ENCODE measurements at regions not wholly inside any gene's neighbourhood (a gene's known extent, or its start where the extent isn't known, plus 50 kb on each side); places are given as distances from the start of the nearest gene placed in this dataset.

DNA sequence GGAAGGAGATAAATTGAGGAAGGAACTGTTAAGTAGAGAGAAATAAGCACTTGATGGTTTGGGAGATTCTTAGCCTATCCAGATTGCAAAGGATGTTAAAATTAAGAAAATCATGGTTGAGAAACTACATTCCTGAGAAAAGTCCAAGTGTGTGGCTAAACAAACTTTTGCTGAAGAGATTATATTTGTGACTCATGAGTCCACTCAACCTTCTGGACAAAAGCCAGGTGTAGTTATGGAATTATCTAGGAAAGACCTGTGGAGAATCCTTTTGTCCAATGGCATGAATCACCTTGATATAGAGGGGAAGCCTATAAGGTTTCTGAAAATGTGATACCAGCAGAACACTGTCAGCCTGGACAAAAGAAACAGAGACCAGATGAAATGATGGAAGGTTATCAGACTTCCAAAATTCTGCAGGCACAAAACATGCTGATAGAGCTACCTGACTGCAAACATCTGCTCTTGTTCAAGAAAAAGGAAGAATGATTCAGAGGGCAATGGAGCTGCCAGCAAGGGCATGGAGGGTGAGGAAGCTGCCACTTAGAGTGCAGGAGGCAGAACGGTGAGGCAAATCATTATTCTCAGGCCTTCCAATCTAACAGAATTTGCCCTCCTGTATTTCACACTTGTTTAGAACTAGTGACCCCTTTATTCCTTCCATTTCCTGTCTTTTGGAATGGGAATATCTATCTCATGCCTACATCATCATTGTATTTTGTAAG is 300.6 kb upstream of the PRMT6 start:
- no peak for DNase-seq (ENCODE audit: low spot score)

DNA sequence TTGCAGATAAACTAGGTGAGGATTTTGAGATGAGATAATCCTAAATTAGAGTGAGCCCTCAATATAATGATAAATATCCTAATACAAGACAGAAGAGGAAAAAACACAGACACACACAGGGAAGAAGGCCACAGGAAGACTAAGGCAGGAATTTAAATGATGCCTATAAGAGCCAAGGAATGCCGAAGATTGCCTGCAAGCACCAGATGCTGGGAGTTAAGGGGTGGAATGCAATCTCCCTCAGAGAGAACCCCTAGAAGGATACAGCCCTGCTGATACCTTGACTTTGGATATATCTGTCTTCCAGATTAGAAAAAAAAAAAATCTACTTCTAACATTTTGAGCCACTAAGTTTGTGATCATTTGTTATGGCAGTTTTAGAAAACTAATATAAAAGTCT is 299.7 kb upstream of the PRMT6 start:
- no peak for DNase-seq (ENCODE audit: low spot score)

GRCh38 chr1:106768077-106768476 is 288.4 kb upstream of the PRMT6 start:
- DNase-seq (ENCODE audit: low spot score) = no peak

GRCh38 chr1:106768501-106768900 is 288.0 kb upstream of the PRMT6 start:
- DNase-seq (ENCODE audit: low spot score) = no peak

DNA sequence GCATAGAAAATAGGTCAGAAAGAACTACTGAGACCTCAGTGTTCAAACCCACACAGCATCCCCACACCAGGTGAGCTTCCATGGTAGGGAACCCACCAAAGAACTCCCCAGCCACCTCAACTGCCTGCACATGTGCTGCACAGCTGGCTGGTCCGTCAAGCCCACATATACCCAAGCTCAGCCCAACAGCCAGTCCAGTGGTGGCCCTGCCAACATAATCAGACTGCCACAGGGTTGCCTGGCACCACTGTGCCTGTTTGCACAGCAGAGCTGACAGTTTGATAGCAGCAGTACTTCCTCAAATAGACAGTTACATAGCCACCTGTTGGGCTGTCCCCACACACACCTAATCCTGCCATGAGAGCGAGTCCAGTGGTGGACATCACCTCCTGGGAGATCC is 283.3 kb upstream of the PRMT6 start:
- DNase-seq (ENCODE audit: low spot score) = no peak

- DNase-seq (ENCODE audit: low spot score) = no peak
Observed at GRCh38 chr1:106780066-106780465, 276.4 kb upstream of the PRMT6 start.

DNA sequence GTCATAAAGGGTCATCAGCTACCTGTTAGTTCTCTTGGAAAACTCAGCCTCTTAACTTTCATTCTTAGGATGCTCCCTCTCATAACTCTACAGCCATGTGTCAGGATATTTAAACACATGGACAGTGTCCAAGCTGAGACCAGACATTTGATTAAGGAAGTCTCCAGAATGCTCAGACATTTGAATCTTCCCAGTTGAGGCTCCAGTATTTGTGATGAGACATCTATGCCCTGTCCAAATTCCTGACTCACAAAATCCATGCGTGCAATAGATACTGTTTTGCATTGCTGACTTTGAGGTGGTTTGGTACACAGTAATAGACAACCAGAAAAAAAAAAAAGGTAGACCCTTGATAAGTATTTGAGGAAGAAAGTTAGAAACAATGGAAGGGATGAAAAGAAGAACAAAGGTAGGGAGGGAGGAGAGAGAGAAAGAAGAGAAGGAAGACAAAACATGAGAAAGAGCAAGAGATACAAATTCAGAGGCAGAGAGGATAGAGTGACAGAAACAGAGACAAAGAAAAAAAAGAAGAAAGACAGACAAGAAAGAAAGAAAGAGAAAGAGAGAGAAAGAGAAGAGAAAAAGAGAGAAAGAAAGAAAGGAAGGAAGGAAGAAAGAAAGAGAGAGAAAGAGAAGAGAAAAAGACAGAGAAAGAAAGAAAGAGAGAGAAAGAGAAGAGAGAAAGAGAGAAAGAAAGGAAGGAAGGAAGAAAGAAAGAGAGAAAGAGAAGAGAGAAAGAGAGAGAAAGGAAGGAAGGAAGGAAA is 275.5 kb upstream of the PRMT6 start:
- DNase-seq (ENCODE audit: low spot score) = no peak

DNA sequence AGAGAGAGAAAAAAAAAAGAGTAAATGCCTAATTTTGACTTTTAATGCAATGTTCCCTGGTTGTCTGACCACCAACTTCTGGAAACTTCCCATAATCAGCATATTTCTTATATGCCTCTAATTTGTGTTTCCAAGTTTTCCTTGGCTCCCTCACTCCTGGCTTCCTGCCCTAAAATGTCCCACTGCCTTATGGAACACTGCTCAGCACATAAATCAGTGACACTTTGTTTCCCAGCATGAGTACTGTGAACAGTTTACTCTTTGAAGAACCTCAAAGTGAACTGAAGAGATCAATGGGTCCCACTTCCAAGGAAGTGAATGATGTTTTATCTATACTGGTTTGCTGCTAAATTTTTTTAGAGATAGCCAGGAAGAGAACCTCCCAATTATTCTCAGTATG is 271.3 kb upstream of the PRMT6 start:
- no peak for DNase-seq (ENCODE audit: low spot score)

GRCh38 chr1:106787520-106787919 is 269.0 kb upstream of the PRMT6 start:
- no peak for DNase-seq (ENCODE audit: low spot score)

DNA sequence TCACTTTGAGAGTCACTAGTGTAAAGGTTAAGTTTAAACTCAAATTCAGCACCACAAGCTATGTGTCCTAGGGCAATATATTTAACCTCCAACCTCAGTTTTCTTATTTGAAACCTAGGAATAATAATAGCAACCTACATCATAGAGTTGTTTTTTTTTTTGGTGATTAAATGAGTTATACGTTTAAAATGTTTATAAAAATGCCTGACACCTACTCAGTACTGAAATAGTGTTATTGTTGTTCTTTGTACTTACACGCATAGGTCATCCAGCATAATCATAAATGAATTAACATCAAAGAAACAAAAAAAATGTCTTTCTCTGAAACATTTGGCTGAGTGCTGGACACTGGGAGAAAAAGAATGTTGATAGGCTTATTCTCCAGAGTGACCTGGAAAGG is 266.8 kb upstream of the PRMT6 start:
- DNase-seq (ENCODE audit: low spot score) = no peak

- DNase-seq (ENCODE audit: low spot score) = no peak
Observed at GRCh38 chr1:106791041-106791440, 265.4 kb upstream of the PRMT6 start.

DNA sequence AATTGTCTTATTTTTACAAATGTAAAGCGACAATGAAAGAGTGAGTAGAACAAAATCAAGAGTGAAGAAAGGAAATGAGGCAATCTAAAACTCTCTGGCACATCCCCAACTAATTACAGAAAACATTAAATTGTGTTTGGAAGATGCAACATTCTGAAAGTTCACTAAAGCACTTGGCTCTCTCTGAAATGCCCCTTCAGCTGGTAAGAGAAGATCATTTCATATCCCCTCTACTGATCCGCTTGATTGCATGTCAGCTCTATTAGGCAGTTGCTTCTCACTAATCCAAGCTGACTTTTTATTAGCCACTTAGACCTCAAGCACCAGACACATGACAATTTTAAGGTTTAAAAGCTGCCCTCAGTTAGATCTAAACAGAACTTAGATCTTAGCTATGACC is 262.8 kb upstream of the PRMT6 start:
- DNase-seq (ENCODE audit: low spot score) = no peak

DNA sequence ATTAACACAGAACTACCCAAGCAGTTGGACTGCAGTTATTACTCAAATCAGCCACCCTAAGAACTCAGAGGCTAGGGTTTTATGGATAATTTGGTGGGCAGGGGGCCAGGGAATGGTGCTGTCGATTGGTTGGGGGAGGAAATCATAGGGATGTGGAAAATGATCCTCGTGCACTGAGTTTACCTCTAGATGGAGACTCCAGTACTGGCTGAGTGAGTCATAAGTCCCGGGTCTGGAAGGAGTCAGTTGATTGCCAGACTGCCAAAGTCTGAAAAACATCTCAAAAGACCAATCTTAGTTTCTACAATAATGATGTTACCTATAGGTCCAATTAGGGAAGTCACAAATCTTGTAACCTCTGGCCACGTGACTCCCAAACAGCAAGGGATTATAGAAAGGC is 257.5 kb upstream of the PRMT6 start:
- no peak for DNase-seq (ENCODE audit: low spot score)

DNA sequence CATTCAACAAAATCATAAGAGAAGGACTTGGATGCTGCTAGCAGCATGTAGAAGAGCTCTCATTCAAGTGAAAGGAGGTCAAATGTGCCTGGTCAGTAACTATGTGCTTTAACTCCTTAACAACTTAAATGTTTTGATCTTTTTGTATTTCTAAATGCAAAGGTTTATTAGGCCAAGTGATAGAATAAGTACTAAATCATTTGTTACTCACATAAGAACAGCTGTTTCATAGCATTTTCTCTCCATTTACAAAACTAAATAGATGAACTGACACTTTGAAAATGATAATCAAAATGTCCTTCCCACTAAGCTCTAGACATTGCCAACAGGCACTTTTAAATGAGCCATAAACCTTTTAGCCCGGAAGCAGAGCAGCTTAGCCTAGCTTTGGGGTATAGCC is 254.3 kb upstream of the PRMT6 start:
- DNase-seq (ENCODE audit: low spot score) = no peak

- DNase-seq (ENCODE audit: low spot score) = no peak
Observed at GRCh38 chr1:106814418-106814817, 242.1 kb upstream of the PRMT6 start.

DNA sequence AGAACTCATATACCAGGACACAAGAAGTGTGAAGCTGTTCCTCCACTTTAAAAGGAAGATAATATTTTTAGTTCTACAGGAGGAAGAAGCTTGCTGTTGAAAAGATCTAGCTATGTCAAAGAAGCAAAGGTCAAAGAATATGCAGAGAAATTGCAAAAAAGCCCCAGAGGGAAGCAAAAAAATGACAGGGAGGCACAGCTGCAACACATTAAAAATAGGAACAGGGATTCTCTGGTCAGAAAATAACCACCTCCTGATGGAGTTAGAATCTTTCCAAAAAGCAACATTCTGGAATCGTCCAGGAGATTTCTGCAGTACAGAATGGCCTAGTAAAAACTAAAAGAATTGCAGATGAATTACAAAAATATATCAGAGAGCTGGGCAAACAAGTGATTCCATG is 238.9 kb upstream of the PRMT6 start:
- no peak for DNase-seq (ENCODE audit: low spot score)

DNA sequence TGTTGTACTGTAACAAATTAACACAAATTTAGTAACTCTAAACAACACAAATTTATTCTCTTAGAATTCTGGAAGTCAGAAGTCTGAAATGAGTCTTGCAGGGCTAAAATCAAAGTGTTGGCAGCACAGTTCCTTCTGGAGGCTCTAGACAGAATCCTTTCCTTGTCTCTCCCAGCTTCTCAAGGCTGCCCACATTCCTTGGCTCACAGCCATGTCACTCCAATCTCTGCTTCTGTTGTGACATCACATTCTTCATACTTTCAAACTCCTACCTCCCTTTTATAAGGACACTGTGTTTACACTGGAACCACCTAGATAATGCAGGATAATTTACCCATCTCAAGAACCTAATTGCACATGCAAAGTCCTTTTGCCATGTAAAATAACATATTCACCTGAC is 225.0 kb upstream of the PRMT6 start:
- no peak for DNase-seq (ENCODE audit: low spot score)

DNA sequence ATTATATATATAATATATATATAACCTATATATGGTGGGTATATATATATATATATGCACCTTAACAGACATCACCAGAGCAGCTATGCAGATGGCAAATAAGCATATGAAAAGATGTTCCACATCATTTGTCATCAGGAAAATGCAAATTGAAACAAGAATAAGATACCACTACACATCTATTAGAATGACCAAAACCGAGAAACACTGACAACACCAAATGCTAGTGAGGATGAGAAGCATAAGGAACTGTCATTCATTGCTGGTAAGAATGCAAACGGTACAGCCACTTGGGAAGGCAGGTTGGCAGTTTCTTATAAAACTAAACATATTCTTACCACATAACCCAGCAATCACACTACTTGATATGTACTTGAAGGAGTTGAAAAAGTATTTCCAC is 219.8 kb upstream of the PRMT6 start:
- DNase-seq (ENCODE audit: low spot score) = no peak

DNA sequence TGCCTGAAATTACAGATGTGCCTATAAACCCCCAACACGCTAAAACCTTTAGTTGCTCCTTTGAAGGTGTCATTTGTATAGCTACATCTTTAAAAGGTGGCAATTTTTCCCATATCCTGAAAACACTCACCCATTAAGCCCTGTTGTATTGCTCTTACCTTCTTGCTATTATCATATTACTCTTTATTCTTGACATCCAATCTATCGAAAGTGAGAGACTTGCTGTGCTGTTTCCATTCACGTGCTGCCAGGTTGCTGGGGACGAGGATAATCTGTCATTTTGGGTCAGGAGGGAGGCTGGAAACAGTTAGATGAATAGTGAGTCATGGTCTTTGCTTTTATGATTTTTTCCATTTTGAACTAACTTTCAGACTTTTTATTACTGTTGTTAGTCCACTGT is 213.0 kb upstream of the PRMT6 start:
- no peak for DNase-seq (ENCODE audit: low spot score)

DNA sequence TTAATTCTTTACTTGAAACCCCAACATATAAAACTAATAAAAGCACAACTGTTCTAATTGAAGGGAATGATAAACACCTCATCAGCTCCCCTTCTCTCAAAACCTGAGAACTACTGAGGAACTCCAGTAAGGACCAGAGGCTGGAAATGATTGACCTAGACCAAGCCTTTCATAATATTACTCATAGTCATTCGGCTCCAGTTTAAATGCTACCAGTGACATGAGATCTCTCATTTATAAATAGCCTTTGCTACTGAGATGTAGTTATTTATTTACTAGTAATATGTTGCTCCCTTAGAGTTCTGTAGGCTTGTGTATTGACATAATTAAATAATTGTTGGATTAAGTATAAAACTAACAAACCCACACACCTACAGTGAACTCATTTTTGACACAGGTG is 209.8 kb upstream of the PRMT6 start:
- DNase-seq (ENCODE audit: low spot score) = no peak

DNA sequence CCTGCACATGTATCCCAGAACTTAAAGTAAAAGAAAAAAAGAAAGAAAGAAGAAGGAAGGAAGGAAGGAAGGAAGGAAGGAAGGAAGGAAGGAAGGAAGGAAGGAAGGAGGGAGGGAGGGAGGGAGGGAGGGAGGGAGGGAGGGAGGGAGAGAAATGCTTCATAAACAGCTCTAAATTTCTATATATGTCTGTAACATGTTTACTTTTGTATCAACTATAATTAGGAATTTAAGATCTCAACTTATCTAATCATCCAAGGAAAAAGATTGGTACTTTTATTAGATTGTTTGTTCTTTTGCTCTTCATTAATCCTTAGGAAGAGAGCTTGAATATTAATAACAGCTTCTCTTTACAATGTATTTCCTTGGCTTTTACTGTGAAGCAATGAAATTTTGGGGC is 195.4 kb upstream of the PRMT6 start:
- DNase-seq (ENCODE audit: low spot score) = no peak

GRCh38 chr1:106868828-106869227 is 187.6 kb upstream of the PRMT6 start:
- no peak for DNase-seq (ENCODE audit: low spot score)

DNA sequence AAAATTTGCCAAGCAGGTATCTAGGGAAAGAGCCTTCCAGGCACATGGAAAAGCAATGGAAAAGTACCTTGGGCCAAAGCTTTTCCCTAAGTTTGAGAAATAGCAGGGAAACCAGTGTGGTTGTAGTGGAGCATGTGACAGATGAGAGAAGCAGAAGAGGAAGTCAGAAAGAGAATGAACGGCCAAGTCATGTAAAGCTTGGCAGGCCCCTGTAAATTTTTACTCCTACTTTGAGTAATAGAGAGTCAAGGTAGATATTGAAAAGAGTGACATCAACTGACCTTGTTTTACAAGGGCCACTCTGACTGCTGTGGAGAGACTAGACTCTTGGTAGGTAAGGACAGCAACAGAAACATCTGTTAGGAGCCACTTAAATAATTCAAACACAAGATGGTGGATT is 180.9 kb upstream of the PRMT6 start:
- no peak for DNase-seq (ENCODE audit: low spot score)

GRCh38 chr1:106876384-106876783 is 180.1 kb upstream of the PRMT6 start:
- DNase-seq (ENCODE audit: low spot score) = no peak
